Muscle of back (tissue), 3 donors: ENCODE measurements at regions not wholly inside any gene's neighbourhood (a gene's known extent, or its start where the extent isn't known, plus 50 kb on each side); places are given as distances from the start of the nearest gene placed in this dataset.

Experiments
- DNase-seq, 3 donors: peaks; one replicate each; pipeline versions ENCODE4 v3.0.0 to v3.0.0-alpha.2; 2013

DNA sequence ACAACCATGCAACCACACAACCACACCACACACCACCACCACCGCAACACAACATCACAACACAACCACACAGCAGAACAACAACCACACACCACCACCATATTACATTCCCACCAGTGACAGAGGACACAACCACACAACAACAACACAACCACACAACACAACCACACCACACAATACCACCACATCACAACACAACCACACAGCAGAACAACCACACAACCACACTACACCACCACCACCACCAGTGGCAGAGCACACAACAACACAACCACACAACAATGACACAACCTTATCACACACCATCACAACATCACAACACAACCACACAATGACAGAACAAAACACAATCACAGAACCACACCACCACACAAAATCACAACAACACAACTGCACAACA, 313.0 kb upstream of the MYT1L start:
- DNase-seq, result no peak

DNA sequence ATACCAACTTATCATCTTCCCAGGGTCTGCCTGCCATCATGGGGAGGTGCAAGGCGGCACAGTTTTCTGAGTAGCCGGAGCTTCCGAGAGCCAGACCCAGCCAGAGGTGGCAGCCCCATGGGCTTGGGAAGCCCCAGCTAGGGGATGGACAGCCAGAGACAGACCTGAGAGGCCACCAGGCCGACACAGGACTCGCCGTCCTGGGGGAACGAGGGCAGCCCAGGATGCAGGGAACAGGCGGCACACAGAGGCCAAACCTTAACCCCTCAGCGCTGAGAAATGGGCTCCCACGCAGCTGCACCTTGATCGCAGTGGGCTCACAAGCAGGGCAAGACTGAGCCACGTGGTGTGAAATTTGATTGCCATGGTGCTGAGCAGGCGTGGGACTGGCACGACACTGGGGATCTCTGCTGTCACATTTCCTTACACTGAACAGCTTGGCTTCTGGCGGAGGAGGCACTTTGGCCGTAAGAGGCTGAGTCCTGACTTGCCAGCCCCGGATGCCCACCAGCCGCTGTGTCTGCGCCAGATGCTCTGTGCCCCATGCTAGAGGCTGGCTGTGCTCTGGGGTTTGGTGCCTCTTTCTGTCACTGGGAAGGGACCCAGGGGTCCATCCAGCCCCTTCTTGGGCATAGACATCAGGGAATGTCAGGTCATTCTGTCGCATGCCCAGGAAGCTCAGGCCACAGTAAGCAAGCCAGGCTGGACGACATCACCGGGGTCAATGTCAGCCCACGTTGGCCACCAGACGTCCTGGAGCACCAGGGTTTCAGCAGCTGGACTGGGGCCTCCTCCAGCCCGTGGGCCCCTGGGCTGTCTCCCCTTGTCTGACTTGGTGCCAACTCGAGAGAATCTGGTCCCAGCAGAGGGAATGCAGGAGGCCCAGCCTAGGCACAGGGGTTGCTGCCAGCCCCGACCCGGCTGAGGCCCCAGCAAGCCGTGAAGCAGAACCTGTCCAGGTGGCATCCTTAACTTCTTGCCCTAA, 312.1 kb upstream of the MYT1L start:
- no peak for DNase-seq

DNA sequence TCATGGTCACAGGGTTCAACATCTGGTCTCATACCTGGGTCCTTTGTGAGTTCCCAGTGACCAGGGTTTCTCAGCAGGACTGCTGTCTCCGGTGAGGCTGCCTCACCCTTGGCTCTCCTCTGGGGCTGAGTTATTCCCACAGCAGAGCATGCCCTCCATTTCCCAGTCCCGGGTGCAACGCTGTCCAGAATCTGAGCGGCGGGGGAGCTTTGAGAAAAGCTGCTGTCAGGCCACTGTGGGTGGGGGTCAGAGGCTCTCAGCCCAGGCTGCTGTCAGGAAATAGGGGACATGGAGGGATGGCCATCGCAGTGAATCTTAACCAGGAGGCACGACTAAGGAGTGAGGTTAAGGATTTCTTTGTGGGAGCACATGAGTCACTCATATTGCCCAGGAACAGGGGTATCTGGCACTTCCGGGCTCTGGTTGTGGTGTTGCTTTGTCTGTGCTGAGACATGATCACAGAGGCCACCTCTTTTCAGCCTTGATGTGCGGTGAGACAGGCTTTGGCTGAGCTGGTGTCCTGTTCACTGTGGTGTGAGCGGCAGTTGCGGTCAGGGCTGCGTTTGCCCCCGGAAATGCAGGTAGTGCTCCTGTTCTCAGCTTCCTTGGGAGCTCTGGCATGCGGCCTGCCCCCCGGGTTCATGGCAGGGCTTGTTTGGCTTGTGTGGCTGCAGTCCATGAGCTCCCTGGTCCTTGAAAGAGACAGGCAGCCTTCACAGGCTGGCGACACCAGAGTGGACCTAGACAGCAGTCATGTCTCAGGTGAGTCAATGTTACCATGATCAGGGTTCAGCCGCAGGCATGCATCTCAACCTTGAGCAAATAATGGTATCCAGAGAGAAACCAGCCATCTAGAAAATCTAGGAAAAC, 310.7 kb upstream of the MYT1L start:
- DNase-seq, result no peak

- no peak for DNase-seq
Measured at GRCh38 chr2:2640818-2641217, 309.7 kb upstream of the MYT1L start.

GRCh38 chr2:2640371-2640770, 309.3 kb upstream of the MYT1L start:
- DNase-seq, result no peak

DNA sequence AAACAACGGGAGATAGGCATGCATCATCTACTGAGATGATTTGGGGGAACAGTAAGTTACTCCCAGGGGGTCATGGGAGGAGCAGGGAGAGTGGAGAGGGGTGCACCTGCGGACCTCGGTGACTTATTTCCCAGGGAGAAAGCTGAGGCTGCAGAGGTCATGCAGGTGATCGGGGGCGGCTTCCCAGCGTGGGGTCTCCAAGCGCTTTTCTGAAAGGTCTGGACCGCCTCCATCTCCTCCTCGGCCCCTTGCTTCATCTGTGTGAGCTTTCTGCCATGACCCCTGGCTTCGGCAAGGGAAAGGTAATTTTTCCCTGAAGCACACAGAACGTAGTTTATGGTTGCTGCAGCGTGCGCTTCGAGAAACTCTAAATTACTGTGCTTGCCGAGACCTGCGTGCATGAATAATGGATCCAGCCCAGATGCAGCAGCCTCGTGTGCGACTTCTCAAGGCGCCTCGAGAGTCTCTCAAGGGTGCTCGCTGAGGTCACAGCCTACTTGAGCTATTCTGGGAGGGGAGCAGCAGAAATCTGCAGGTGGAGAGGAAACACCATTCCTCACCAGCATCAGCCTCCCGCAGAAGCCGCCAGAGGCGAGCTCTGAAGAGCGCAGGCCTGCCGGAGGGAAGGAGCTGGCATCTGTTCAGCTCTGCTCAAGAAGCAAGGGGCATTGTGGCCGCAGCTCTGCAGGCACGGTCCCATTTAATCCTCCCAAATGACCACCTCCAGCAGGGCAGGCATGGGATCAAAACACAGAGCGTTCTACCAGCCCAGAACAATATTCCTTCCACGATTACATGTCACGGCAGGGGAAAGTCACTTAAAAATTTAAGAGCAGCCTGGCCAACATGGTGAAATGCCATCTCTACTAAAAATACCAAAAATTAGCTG, 308.4 kb upstream of the MYT1L start:
- DNase-seq, result no peak

DNA sequence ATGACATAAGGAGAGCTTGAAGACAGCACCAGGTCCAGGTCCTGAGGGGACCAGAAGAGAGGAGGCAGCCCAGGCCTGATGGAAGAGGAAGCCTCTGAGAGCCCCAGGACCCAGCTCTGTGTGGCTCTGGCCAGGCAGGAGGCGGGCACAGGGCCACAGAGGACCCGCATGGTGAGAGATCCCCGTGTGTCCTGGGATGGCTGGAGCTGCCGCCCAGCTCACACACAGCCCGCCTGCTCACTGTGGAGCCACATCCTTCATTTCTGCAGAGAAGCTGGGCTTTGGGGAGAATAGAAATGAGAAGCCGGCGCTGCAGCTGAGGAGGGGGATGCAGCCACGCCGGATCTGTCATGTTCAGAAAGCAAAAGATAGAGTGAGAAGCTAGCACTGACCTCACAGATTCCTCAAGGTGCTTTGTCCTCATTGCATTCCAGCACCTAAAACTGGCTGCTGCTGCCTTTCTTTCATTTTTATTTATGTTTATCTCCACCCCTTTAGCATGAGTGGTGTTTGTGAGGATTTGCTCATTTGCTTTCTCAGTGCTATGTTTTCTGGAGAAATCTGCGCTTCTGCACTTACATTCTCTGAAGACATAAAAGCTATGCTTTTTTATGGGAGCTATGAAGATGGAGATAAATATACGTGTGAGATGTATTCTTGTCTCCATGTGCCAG, 307.6 kb upstream of the MYT1L start:
- DNase-seq, result no peak

DNA sequence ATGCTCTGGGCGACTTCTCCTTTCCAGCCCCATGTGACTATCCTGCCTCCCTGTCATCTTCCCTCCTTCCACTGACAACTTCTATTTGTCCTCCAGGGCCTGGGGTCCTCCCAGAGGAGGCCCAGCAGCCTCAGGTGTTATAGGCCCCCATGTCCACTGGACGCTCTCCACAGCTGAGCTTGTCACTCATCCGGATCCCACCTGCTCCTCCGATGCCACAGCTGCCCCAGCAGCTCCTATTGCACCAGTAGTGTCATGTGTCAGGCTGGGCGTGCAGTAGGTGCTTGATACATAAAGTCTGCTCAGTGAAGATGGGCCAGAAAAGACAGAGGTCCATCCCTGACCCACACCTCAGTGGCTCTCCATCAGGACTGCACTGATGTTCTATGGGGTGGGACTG, 305.7 kb upstream of the MYT1L start:
- DNase-seq, result peak; percentile 40 to 53 (median 41)

- DNase-seq, result no peak
Measured at GRCh38 chr2:2635025-2635528, 304.0 kb upstream of the MYT1L start.

- no peak for DNase-seq
Measured at GRCh38 chr2:2633017-2633416, 301.9 kb upstream of the MYT1L start.

- DNase-seq, result no peak
Measured at GRCh38 chr2:2623939-2624338, 292.9 kb upstream of the MYT1L start.

GRCh38 chr2:2621855-2622254, 290.8 kb upstream of the MYT1L start:
- no peak for DNase-seq

GRCh38 chr2:2620604-2621003, 289.5 kb upstream of the MYT1L start:
- no peak for DNase-seq

GRCh38 chr2:2619995-2620394, 288.9 kb upstream of the MYT1L start:
- no peak for DNase-seq

DNA sequence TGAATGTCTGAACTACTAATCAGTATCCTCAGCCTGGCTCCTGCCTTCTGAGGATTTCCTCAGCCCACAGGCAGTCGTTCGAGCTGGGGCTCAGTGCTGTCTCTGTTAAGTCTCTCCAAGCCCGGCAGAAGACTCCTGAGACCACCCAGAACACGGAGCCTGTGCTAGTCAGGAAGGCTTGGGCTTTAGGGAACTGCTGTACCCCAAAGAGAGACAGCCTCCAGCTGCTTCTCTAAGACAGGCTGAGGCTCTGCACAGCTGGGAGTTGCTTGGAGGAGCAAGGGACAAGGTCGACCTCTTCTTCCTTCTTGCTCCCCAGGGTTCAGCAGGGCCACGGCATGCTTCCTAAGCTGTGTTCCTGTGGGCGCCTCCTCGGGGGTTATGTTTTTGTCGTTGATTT, 283.4 kb upstream of the MYT1L start:
- DNase-seq, result no peak

GRCh38 chr2:2613279-2614199, 282.5 kb upstream of the MYT1L start:
- DNase-seq, result peak; percentile 92 to 97 (median 95)

- DNase-seq, result no peak
Measured at GRCh38 chr2:2610751-2611150, 279.7 kb upstream of the MYT1L start.

DNA sequence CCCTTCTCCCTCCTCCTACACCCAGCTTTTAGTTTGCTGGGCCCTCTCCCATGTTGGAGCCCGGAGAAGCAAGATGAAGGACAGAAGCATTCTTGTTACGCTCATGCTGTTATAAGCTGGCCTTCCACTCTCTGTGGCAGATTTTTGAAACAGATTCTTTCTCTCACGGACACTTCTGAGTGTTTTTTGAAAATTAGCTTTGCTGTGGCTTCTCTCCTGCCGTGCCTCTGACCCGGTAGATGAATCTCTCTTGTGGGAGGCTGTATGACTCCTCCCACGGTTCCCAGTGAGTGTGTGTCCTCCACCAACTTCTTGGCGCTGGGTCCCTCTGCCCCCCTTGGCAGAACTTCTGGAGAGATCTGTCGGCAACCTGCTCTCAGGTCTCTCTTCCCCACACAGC, 269.3 kb upstream of the MYT1L start:
- no peak for DNase-seq

- DNase-seq, result no peak
Measured at GRCh38 chr2:2599441-2599840, 268.4 kb upstream of the MYT1L start.

DNA sequence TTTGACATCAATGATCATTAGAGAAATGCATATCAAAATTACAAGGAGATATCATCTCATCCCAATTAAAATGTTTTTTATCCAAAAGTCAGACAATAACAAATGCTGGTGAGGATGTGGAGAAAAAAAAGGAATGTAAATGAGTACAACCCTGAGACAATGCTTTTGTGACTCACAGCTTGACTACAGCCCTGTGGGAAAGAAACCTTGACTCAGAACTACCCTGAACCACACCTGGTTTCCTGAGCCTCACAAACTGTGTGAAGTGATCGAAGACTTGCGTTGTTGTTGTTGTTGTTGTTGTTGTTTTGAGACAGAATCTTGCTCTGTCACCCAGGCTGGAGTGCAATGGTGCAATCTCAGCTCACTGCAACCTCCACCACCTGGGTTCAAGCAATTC, 266.6 kb upstream of the MYT1L start:
- DNase-seq, result no peak
